Fibroblast of lung (primary cell): ENCODE measurements at regions not wholly inside any gene's neighbourhood (a gene's known extent, or its start where the extent isn't known, plus 50 kb on each side); places are given as distances from the start of the nearest gene placed in this dataset.
"Not testable (repeated sequence)": the region's sequence is repeated elsewhere in the genome, so short reads cannot be mapped to it uniquely, and the experiment has no call there.

Experiments
- DNase-seq, 2 donors: peaks; one replicate each; pipeline versions ENCODE4 v3.0.0 to v3.0.0-alpha.2; 2010; ENCODE audit warnings: low read depth in 2 of 2
- H2AFZ ChIP-seq: 2 replicates; pipeline ENCODE4 v1.5.1; 2012; ENCODE audit warnings: low read length, control low read depth, inconsistent platforms
- H3K27ac ChIP-seq: 2 replicates; pipeline ENCODE4 v1.5.1; 2011; ENCODE audit warnings: low read length, control low read depth; ENCODE audit not compliant: insufficient read depth
- H3K27me3 ChIP-seq: 2 replicates; pipeline ENCODE4 v1.5.1; 2011; ENCODE audit warnings: mild to moderate bottlenecking, low read length; ENCODE audit not compliant: control insufficient read depth, insufficient read depth
- H3K36me3 ChIP-seq: 2 replicates; pipeline ENCODE4 v1.5.1; 2011; ENCODE audit warnings: low read length; ENCODE audit not compliant: control insufficient read depth, insufficient read depth
- H3K4me1 ChIP-seq: 2 replicates; pipeline ENCODE4 v1.5.1; 2011; ENCODE audit warnings: low read length; ENCODE audit not compliant: control insufficient read depth, insufficient read depth; ENCODE audit errors: extremely low read depth
- H3K4me2 ChIP-seq: 2 replicates; pipeline ENCODE4 v1.5.1; 2011; ENCODE audit warnings: low read length, control low read depth; ENCODE audit not compliant: insufficient read depth; ENCODE audit errors: extremely low read depth
- H3K4me3 ChIP-seq, 4 experiments: fragments of 200-600 bp in 1 of 4; sonication (generic) in 1 of 4; replicated peaks in 1 of 4; 2 replicates each; pipeline ENCODE4 v1.5.1; 2011 to 2016; ENCODE audit warnings: low read length in 4 of 4, low read depth in 3 of 4, mild to moderate bottlenecking in 3 of 4, control low read depth in 2 of 4, inconsistent platforms in 1 of 4, mixed read lengths in 1 of 4; ENCODE audit not compliant: insufficient read depth in 1 of 4; ENCODE audit errors: control extremely low read depth in 1 of 4
- H3K79me2 ChIP-seq: 2 replicates; pipeline ENCODE4 v1.5.1; 2012; ENCODE audit warnings: mild to moderate bottlenecking, low read length, inconsistent platforms; ENCODE audit not compliant: control insufficient read depth, insufficient read depth
- H3K9ac ChIP-seq: 2 replicates; pipeline ENCODE4 v1.5.1; 2011; ENCODE audit warnings: mild to moderate bottlenecking, low read length, control low read depth; ENCODE audit not compliant: insufficient read depth
- H3K9me3 ChIP-seq: 2 replicates; pipeline ENCODE4 v1.5.1; 2012; ENCODE audit warnings: low read depth, low read length; ENCODE audit not compliant: control insufficient read depth, insufficient read depth
- H4K20me1 ChIP-seq: 2 replicates; pipeline ENCODE4 v1.5.1; 2011; ENCODE audit warnings: low read length; ENCODE audit not compliant: control insufficient read depth, insufficient read depth; ENCODE audit errors: extremely low read depth
- CTCF ChIP-seq, 2 donors: IDR thresholded peaks in 1 of 2; conservative IDR thresholded peaks in 1 of 2; 1 replicate in 1 of 2; 2 replicates in 1 of 2; pipeline ENCODE4 v1.5.1; 2011 to 2012; ENCODE audit warnings: low read length in 2 of 2, control low read depth in 1 of 2, inconsistent platforms in 1 of 2, low read depth in 1 of 2, mild to moderate bottlenecking in 1 of 2
- EZH2 ChIP-seq: IDR thresholded peaks from 2 replicates; pipeline ENCODE4 v1.5.1; 2012; ENCODE audit warnings: low read length, control low read depth, mild to moderate bottlenecking; ENCODE audit errors: missing control alignments

- no peak overlapping the region for H3K9ac ChIP-seq
Measured at GRCh38 chr1:81505831-81506230, 294.9 kb upstream of the ADGRL2 start.

DNA sequence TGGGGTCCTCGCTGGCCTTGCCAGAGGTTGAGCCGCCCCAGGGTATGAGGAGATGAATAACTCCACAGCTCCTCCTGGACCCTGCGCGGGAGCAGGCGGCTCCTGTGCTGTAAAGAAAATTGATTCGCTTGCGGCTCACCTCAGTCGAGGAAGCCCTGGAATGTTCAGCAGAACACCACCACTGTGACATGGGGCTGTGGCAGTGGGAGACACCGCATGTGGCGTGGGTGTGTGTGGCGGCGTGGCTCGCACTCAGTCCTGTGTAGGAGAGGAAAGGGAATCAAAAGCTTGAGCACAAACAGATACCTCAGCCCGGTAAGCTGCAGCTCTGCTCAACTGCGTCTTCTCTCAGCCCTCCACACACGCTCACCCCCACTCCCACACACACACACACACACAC, 295.9 kb upstream of the ADGRL2 start:
- not testable (repeated sequence) for H4K20me1 ChIP-seq, H3K79me2 ChIP-seq, H3K27me3 ChIP-seq, H3K9ac ChIP-seq, H3K4me3 ChIP-seq, H3K9me3 ChIP-seq, DNase-seq, H3K4me2 ChIP-seq, H3K27ac ChIP-seq, H3K4me1 ChIP-seq, H2AFZ ChIP-seq, H3K36me3 ChIP-seq

More at GRCh38 chr1:81505831-81506230, 294.9 kb upstream of the ADGRL2 start:
- Histone ChIP-seq H3K4me2 (no peak overlapping the region), H3K4me3 (no peak overlapping the region), H3K36me3 (no peaks in the 10 kb centered on the region), H3K79me2 (no peaks in the 10 kb centered on the region), H3K9me3 (no peaks in the 10 kb centered on the region), H3K27me3 (no peaks in the 10 kb centered on the region), H2AFZ (no peak overlapping the region), H3K27ac (no peak overlapping the region), H3K4me1 (no peaks in the 10 kb centered on the region), H4K20me1 (no peaks in the 10 kb centered on the region)
- DNase-seq, result no peak
- no peak for TF ChIP-seq EZH2
- TF ChIP-seq CTCF (conservative IDR thresholded peaks at IDR 0.05 in 1 of 2, IDR thresholded peaks at IDR 0.05 in 1 of 2; ENCODE audit: low read depth in 1 of 2, low read length in 2 of 2), result no peak

- not testable (repeated sequence) for H3K36me3 ChIP-seq, H4K20me1 ChIP-seq, H3K27me3 ChIP-seq, H3K9ac ChIP-seq, H3K4me1 ChIP-seq, H2AFZ ChIP-seq, H3K9me3 ChIP-seq, H3K4me2 ChIP-seq, DNase-seq, H3K4me3 ChIP-seq, H3K79me2 ChIP-seq, H3K27ac ChIP-seq
Measured at GRCh38 chr1:81502705-81503104, 298.0 kb upstream of the ADGRL2 start.

- not testable (repeated sequence) for H3K4me2 ChIP-seq, H3K79me2 ChIP-seq
Measured at GRCh38 chr1:81501485-81501884, 299.2 kb upstream of the ADGRL2 start.

More at GRCh38 chr1:81501485-81501884, 299.2 kb upstream of the ADGRL2 start:
- H2AFZ ChIP-seq, H3K27me3 ChIP-seq, H3K4me3 ChIP-seq, DNase-seq, H3K4me1 ChIP-seq, H4K20me1 ChIP-seq, H3K9me3 ChIP-seq, H3K9ac ChIP-seq, H3K27ac ChIP-seq, H3K36me3 ChIP-seq: not testable (repeated sequence)
